ENCODE measurements at regions not wholly inside any gene's neighbourhood (a gene's known extent, or its start where the extent isn't known, plus 50 kb on each side); places are given as distances from the start of the nearest gene placed in this dataset.

- in situ Hi-C loops (cut with MboI; ENCODE audit: low sequenced_read_pairs in 4 of 4) = no loop called here
These were observed 469.6 kb downstream of the PDGFC start for GRCh38 chr4:156501962-156502361.

GRCh38 chr4:156499684-156500083 lies 471.9 kb downstream of the PDGFC start:
- intact Hi-C loops (cut with DNase I; ENCODE audit: low total_unique reads) = no loop called here
- Histone ChIP-seq H3K27ac (no peak overlapping the region), H3K4me1 (no peaks in the 10 kb centered on the region), H3K4me3 (no peak overlapping the region), H3K27me3 (no peaks in the 10 kb centered on the region), H3K36me3 (no peaks in the 10 kb centered on the region), H3K9me3 (no peaks in the 10 kb centered on the region)
- ATAC-seq (no peak), DNase-seq (no peak)
- in situ Hi-C loops (cut with MboI; ENCODE audit: low sequenced_read_pairs in 4 of 4) = no loop called here
- TF ChIP-seq CTCF (IDR thresholded peaks at IDR 0.05 in 4 of 5, conservative IDR thresholded peaks at IDR 0.05 in 1 of 5) = no peak
- TF ChIP-seq POLR2A (IDR thresholded peaks at IDR 0.05) = no peak

More at GRCh38 chr4:156501962-156502361, 469.6 kb downstream of the PDGFC start:
- TF ChIP-seq CTCF (IDR thresholded peaks at IDR 0.05 in 4 of 5, conservative IDR thresholded peaks at IDR 0.05 in 1 of 5) = no peak
- no peak for TF ChIP-seq POLR2A (IDR thresholded peaks at IDR 0.05)
- Histone ChIP-seq H3K27me3 (no peaks in the 10 kb centered on the region), H3K4me1 (no peaks in the 10 kb centered on the region), H3K27ac (no peak overlapping the region), H3K4me3 (no peak overlapping the region), H3K36me3 (no peaks in the 10 kb centered on the region), H3K9me3 (no peaks in the 10 kb centered on the region)
- DNase-seq (no peak), ATAC-seq (no peak)
- intact Hi-C loops (cut with DNase I; ENCODE audit: low total_unique reads) = no loop called here

GRCh38 chr4:156497486-156497885 lies 474.1 kb downstream of the PDGFC start:
- H3K27me3 ChIP-seq = no peaks in the 10 kb centered on the region
- intact Hi-C loops (cut with DNase I; ENCODE audit: low total_unique reads) = no loop called here
- no peak for ATAC-seq
- H3K9me3 ChIP-seq = no peaks in the 10 kb centered on the region
- H3K4me3 ChIP-seq = no peak overlapping the region
- no peaks in the 10 kb centered on the region for H3K36me3 ChIP-seq
- no peaks in the 10 kb centered on the region for H3K4me1 ChIP-seq
- no peak for DNase-seq
- H3K27ac ChIP-seq = no peak overlapping the region
- no peak for TF ChIP-seq POLR2A (IDR thresholded peaks at IDR 0.05)
- no peak for TF ChIP-seq CTCF (IDR thresholded peaks at IDR 0.05 in 4 of 5, conservative IDR thresholded peaks at IDR 0.05 in 1 of 5)
- in situ Hi-C loops (cut with MboI; ENCODE audit: low sequenced_read_pairs in 4 of 4) = no loop called here

- Histone ChIP-seq H3K27ac (no peak overlapping the region), H3K4me1 (no peaks in the 10 kb centered on the region), H3K27me3 (no peaks in the 10 kb centered on the region), H3K36me3 (no peaks in the 10 kb centered on the region), H3K9me3 (no peaks in the 10 kb centered on the region), H3K4me3 (no peak overlapping the region)
- in situ Hi-C loops (cut with MboI; ENCODE audit: low sequenced_read_pairs in 4 of 4) (no loop called here), intact Hi-C loops (cut with DNase I; ENCODE audit: low total_unique reads) (no loop called here)
- no peak for TF ChIP-seq CTCF (IDR thresholded peaks at IDR 0.05 in 4 of 5, conservative IDR thresholded peaks at IDR 0.05 in 1 of 5)
- no peak for TF ChIP-seq POLR2A (IDR thresholded peaks at IDR 0.05)
- DNase-seq (no peak), ATAC-seq (no peak)
These were observed 474.8 kb downstream of the PDGFC start for GRCh38 chr4:156496797-156497196.

GRCh38 chr4:156495836-156496235 lies 475.8 kb downstream of the PDGFC start:
- no peaks in the 10 kb centered on the region for H3K9me3 ChIP-seq
- no peak overlapping the region for H3K4me3 ChIP-seq
- no peak overlapping the region for H3K27ac ChIP-seq
- intact Hi-C loops (cut with DNase I; ENCODE audit: low total_unique reads) (no loop called here), in situ Hi-C loops (cut with MboI; ENCODE audit: low sequenced_read_pairs in 4 of 4) (no loop called here)
- no peaks in the 10 kb centered on the region for H3K36me3 ChIP-seq
- no peaks in the 10 kb centered on the region for H3K4me1 ChIP-seq
- H3K27me3 ChIP-seq = no peaks in the 10 kb centered on the region
- DNase-seq (no peak), ATAC-seq (no peak)
- TF ChIP-seq POLR2A (IDR thresholded peaks at IDR 0.05) = no peak
- TF ChIP-seq CTCF (IDR thresholded peaks at IDR 0.05 in 4 of 5, conservative IDR thresholded peaks at IDR 0.05 in 1 of 5) = no peak

Data from gastrocnemius medialis (tissue), 4 donors.